ENCODE measurements at regions not wholly inside any gene's neighbourhood (a gene's known extent, or its start where the extent isn't known, plus 50 kb on each side); places are given as distances from the start of the nearest gene placed in this dataset.

DNA sequence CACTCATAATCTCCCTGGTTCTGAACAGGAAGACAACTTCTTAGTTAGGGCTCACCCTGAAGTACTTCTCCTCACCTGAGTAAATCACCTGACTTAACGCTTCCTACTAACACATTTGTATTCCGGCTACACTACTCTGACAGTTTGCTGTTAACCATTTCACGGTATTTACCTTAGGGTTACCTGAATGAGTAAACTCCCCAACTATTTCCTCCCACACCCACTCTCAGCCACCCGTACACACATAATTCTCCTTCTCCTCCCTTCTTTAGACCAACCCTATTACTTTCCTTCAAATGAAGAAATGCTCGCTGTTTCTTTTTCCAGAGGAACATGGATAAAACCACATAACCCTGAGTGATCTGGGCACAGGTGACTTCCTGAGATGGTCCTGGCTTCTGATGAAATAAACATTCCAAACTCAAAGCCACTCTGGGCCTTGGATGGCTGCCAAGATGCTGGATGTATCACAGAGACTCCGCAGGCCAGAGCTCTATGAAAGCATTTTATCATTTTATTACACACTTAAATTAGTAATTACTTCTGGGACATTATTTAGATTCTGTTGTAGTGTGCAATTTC is 183.6 kb upstream of the ATP11B start:
- DNase-seq = peak; percentile 93

DNA sequence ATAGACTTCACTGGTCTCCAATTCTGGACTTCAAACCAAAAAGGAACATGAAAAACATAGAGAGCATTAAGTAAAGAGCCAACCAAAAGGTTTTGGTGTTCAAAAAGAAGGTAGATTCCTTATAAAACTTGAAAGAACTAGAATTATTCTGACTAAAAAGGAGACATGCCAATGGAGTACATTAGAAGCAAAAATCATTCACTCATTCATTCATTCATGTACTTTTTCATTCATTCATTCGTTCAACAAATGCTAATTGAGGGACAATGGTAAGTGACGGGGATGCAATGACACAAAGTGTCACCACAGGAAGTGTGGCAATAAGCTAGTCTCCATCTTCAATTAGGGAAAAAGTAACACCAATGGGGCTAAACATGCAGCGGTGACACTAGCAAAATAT is 181.0 kb upstream of the ATP11B start:
- no peak for DNase-seq

DNA sequence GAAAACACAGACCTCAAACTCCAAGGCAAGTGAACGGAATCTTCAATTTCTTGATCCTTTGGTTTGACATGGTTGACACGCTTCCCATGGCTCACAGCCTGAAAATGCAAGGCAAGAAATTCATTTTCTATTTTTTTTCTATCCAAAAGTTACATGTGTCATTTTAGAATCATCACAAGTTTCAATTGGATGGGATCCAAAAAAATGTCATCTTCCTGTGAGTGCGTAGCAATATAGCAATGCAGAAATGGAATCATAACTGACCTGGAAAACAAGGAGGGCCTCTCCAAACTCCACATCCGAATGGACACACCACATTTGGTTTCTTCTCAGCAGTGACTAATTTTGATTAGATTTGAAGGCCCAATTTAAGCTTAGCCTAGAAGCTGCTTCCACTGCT is 175.8 kb upstream of the ATP11B start:
- DNase-seq = no peak

DNA sequence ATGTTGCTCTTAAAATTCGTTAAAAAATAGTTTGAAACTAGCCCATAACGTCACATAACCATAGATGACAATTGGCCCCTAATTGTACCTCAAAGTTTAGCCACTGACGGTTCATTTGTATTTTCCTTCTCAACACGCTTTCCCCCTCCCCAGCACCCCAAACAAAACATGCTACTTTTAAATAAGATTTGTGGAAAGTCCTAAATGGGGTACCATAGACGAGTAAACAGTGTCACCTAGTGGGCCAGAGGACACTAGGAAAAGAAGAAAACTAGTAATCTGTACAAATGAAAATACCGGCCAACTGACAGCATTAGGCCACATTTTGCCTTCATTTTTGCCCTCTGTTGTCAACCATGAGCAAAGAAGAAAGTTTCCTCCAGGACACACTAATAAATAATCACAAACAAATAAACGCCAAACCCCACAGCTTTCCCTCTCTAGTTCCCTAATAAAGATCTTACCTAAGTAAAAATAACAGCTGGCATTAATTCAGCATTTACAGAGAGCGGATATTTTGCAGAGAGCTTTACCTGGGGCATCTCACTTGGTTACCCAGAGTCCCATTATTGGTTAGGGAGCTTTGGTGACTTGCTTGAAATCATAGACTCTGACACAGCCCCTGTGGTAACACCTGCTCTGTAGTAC is 175.1 kb upstream of the ATP11B start:
- peak; percentile 50 for DNase-seq

DNA sequence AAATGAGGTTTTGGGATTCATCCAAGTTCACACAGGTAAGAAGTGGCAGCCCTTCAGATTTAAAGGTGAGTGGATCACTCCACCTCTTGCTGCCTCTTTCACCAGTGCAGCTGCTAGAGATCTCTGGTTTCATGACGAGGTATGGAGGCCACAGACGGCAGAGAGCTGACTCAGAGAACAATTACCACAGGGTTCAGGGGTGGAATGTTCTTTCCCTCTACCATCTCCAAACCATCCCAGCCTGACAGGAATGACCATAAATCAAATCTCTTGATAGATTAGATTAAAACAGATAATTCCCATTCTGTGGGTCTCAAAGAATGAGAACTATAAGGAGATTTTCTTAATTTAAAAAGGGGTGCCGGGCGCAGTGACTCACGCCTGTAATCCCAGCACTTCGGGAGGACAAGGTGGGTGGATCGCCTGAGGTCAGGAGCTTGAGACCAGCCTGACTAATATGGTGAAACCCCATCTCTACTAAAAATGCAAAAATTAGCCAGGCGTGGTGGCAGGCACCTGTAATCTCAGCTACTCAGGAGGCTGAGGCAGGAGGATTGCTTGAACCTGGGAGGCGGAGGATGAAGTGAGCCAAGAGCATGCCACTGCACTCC is 174.2 kb upstream of the ATP11B start:
- DNase-seq = peak; percentile 83

DNA sequence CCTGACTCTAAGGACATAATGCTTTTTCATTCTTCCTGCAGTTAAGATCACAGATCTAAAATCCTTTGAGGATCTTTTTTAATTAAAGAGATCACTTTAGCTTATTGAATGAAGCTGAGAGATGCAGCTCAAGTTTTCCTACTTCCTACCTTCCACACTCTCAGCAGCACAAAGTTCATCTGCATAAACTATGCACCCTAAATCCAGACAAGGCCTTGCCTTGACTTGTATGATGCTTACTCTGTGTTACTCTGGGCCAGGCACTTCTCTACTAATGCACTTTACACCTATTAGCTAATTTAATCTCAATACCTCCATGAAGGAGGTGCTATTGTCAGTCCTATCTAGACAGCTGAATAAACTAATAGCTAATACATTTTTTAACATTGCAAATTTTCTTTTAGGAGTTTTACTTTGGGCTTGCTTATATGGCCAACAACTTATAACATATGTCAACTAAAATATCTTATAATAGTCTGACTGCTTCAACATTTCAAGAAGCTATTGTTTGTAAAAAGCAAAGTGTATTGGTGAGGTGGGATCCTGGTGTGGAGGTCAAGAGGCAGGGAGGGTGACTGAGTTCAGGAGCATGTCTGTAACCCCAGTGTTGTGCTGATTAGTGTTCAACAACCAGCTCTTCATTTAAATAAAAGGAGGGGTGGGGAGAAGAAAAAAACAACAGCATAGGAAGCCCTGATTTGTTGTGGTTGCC is 172.4 kb upstream of the ATP11B start:
- DNase-seq = no peak

DNA sequence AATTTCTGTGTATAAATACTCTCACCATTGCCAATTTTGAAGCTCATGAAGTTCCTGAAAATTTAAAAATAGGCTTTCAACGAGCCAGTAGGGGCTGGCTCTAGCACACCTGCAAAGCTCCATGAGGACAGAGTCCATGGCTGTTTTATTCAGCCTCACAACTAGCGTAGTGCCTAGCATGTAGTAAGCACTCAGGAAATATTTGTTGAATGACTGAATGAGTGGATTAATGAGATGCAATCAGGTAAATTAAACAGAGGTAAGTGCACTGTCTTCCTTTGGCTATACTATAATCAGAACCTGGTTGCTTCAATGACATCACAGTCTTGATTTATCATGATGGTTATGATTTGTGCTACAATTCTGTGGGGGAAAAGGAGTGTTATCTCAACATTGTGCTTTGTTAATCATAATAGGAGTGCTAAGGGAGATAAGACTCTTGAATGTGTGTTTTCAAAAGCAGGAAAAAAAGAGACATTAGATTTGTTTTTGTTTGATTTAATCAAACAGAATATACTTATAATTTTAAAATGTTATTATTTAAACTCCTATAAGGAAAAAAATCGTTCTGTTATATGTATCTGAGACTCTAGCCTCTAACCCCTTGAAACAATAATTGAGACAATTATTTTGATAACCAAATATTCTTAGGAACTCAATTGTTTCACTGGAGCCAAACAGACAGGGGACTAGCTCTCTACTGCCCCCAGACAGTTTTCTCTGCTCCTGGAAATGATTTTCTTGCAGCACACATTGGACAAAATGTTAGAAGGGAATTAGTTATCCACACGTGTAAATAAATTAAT is 171.7 kb upstream of the ATP11B start:
- DNase-seq = no peak

DNA sequence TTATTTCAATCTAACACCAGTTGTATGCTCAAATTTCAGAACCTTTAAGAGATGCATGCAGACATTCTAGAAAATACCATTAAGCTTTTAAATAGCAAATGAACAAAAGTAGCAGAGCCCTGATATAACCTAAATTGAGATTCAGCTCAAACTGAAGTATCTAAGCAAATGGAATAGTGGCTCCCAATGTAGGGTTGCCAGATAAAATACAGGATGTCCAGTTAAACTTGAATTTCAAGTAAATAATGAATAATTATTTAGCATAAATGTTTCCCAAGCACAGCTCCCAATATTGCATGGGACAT is 171.1 kb upstream of the ATP11B start:
- no peak for DNase-seq

DNA sequence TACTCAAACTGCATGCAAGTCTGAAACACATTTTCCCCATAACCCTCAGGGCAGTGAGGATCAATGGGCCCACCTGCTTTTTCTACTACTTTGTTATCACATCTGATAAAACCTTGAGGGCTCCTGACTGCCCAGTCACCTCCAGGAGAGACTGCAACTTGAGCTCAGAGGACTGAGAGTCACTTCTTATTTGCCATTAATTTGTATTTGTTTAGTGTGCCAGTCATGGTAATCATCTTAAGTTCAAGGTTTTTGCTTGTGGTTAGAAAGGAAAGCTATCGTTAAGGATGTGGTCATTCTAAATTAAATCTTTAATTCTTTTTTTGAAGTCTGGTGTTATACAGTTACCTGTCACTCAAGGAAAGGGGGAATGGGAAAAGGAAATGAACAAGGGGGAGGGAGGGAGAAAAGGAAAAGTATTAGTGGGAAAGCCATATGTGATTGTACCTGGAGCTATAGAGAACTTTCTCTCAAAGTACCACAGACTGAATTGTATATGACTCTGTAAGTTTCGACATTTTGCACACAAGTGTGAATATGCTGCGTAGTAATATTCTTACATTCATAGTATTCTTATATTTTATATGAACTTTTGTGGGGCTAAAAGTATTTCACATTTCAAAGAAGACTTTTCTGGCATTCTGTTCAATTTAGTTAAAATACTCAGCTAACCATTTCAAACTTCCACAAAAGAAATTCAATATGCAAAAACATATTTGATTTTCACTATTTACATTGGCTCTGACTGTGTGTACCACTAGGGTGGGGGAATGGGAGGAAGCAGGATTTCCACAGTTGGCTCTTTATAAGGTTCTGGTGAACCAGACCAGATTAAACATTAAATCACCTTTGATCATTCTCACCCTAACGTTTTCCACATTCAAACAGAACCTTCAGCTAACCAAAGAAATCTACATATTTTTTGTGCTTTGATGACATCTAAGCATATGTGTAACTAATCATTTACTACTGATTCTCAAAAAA is 166.5 kb upstream of the ATP11B start:
- no peak for DNase-seq

DNA sequence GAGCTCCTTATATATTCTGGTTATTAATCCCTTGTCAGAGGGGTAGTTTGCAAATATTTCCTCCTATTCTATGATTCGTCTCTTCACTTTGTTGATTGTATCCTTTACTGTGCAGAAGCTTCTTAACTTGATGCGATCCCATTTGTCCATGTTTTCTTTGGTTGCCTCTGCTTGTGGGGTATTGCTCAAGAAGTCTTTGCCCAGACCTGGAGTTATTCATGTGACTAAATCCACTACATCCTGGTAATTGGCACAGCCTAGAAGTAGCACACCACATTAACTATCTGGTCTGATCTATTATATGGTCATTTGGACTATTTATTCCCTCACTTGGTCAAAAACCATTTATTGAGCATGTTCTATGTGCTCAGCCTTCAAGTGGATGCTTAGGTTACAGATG is 164.8 kb upstream of the ATP11B start:
- no peak for DNase-seq

DNA sequence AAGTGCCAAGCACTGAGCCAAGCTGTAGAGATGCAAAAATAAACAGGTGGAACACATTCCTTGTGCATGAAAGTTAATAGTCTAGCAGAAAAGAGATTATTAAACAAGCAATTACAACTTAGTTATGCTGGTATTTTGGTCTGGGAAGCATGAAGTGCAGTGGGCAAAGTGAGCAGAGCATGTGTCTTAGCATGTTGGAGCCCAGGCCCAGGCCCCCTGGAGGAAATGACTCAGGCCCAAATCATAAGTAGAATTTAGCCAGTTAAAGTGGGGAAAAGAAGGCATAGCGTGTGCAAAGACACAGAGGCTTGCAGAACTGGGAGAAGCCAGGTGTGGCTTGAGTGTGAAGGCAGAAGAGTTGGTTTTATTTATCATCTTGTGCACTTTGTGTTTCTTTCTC is 163.8 kb upstream of the ATP11B start:
- DNase-seq = no peak

DNA sequence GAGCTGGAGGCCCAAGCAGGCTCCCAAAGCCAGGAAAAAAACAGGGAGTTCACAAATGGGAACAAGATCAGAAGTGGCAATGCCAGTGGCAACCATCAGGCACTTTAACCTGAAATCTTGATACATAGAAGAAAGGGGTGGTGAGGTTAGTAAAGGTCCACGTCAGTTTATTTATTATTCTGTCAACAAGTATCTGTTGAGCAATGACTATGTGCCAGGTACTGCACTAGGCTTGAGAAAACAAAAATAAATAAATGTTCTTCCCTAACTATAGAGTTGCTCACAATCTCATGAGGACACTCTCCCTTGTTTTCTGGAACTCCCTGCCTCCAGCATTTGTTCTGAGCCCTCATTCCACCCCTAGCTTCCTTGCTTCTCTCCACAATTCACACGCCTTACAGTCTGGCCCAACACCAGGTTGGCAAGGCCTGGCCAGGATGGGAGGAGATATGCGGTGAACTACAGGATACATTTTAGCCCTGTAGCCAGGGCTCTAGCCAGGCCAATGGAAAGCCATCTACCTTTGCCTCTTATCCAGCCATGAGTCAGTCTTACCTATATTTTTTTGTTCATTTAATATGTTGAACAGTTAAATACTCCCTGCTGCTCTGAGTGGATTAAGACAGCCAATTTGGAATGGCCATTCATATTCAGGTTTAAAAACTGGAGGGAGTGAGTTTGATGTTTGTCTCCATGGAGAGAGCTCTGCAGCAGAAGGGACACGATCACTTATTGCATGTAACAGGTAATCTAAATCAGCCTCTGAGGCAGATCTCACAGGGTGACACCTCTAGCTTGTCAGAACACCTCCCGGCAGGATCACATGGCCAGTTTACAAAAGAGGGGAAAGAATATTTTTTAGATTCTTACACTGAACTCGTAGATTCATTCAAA is 161.9 kb upstream of the ATP11B start:
- no peak for DNase-seq

DNA sequence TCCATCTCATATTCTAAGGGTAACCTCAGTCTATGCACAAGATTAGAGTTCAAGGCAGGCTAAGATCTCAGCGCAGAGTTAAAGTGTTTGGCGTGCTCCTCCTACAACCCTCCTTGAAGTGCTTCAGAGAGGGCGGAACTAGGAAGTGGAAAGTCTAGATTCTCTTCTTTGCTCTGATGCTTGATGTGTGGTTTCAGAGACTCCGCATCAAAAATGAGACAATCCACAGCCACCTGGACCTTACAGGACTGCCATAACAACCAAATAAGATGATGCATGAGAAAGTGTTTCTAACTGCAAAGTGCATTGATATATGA is 161.3 kb upstream of the ATP11B start:
- no peak for DNase-seq

DNA sequence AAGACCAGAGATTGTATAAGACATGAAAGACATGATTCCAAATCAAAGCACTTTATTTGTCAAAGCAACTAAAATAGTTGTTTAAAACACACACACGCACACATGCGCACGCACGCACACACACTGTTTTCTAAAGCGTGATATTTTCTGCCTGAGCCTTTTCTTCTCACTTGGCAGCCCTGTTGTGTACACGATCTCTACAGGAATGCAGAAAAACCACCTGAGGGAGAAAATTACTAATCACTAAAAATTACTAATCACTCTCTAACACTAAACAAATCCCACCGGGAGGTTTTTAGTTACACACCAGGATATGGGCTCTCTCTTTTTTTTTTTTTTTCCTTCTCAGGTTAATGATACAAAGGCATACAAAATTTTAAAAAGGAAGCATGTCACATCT is 160.1 kb upstream of the ATP11B start:
- no peak for DNase-seq

DNA sequence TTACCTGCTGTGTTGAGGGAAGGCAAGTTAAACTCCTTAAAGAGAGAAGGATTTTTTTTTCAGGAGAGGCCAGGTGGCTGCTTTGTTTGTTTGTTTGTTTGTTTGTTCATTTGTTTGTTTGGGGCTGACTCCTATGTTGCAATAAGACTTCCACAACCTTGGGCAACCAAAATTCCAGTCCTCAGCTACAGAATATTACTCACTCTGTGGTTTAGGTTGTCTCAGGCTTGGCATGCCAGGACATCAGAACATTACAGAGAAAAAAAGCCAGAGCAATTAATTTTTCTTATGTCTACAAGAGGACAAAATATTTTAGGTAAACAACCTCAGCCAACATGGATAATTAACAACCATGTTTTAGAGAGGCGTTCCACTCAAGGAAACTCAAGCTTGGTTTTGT is 156.7 kb upstream of the ATP11B start:
- no peak for DNase-seq

DNA sequence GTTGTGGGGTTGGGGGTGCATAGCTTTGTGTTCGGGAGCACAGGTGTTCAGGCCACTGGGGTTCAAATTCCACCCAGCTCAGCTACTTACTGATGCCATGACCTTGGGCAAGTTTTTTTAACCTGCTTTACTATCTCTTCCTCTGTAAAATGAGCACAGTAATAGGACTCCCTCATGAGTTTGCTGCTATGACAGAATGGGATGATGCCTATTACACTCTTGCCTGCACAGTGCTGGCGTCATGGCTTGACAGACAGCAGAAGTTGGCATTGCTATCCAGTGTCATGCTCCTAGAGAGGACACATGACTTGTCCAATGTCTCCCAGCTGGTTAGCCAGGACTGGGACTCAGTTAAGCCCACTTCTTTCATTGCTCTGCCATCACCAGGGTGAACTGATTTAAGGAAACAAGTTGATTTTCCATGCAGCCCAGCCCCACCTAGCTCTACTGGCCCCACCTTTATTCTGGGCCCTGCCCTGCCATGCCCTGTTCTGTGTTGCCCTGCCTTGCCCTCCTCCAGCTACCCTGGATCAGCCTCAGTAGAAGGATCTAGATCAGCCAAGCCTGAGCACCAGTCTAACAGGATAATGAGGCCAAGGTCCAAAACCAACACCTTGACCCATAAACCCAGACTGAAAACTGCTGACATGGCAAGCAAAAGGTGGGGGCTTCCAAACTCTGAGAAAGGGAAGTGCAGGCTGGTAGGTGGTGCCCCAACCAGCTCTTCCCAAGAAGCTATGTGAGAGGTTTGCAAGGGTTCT is 155.8 kb upstream of the ATP11B start:
- DNase-seq = no peak

DNA sequence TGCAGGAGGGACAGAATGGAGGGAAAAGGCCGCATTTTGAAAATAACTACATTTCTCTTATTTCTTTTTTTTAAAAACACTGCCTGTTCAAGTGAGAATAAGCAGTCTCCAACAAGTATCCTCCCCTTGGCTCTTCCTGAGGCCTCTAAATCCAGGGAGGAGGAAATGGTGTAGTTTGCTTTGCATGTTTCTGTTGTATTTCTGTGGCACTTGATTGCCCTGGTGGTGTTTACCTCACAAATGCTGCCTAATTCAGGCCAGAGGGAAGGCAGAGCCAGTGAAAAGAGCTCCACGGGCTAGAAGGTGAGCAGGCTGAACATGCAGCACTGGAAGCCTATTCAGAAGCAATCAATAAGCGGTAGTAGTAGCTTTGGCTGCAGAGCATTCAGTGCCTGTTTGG is 149.3 kb upstream of the ATP11B start:
- DNase-seq = no peak

DNA sequence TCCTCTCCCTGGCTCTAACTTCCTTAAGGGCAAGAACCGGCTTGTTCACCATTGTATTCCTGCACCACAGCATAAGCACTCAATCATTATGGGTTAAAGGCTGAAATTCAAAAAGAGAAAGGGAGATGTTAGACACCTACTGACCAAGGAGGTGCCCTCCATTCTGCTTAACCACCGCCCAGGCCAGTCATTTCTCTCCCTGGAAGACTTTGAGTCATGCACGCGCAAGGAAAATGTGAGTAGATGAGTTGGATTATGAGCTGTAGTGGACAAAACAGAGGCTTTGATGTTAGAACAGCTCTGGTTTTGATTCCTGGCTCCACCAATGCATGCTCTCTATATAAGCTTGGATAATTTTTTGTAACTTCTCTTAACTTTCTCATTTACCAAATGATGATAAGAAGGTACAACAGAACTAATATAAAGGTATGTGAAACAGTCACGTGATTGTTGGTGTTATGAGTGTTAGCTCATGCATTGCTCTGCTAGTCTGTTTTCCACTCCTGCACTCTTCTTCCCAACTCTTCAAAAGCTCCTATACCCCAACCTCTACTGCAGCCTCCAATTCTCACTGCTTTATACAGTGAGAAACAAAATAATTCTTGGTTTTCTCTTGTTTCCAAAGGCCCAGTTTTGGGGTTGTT is 148.4 kb upstream of the ATP11B start:
- no peak for DNase-seq

DNA sequence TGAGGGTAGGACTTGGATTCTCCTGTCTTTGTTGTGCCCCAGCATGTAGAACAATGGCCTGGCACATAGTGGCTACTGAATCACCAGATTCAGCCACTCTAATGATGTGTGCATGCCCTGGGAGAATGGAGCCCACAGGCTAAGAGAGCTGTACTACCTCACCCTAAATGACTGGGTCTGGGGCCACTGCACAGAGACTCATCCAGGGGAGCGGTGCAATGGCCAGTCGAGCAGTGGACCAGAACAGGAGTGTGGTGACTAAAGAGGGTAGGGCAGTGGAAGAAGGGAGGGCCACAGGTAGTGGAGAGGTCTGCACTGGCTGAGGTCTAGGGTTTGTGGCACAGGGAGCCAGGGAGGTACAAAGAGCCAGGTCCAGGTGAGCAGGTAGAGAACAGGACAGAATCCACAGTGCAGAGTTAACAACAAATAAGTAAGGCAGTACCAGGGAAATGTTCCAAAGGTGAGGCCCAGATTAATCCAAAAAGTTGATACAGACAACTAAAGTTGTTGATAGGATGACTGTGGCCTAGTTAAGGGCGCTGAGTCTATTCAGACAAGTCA is 142.7 kb upstream of the ATP11B start:
- DNase-seq = no peak

DNA sequence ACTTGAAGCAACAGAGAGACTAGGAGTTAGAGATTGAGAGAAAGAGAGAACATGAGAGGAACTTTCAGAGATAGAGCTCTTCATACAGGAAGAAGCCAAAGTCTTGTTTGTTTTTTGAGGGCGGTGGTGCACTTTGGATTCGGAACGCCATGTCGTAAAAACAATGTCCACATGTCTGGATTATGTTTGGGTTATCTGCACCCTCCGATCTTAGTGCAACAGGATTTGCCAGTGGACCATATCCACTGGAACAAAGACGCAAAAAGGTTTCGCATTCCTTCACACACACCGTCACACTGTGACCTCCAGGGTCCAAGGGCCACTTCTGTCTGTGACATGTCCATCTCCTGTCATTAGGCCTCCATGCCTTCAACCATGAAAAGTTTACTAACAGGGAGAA is 141.8 kb upstream of the ATP11B start:
- DNase-seq = no peak

Data from NCI-H1105 (cell line).